ENCODE measurements at regions not wholly inside any gene's neighbourhood (a gene's known extent, or its start where the extent isn't known, plus 50 kb on each side); places are given as distances from the start of the nearest gene placed in this dataset.
A peak's percentile ranks its signal among the peaks of the same experiment; 100 is the strongest.

DNA sequence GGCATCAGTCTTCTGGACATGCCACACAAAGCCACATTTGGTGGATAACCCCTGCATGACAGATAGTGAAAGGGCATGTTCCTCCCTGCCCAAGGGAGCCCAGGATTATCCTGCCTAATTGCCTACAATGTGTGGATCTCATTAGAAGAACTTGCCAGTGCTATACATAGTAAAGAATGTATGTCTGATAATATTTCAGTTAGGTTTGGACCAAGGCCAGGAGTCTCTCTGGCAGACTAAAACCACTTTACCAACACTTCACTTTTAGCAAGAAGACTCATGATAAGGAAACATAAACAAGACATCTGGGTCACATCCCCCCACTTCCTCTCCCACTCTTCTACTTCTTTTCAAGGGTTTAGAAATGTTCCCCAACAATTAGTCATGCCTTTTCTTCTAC is 196.7 kb downstream of the MTERF1 start (continued):
- TF ChIP-seq ATF1 (CRISPR knock-in tag; IDR thresholded peaks at IDR 0.05) (no peak), ATF1 (tag; IDR thresholded peaks at IDR 0.05) (no peak), IFI16 (CRISPR knock-in tag; IDR thresholded peaks at IDR 0.05) (no peak), ZNF165 (CRISPR knock-in tag; IDR thresholded peaks at IDR 0.05; ENCODE audit: borderline replicate concordance) (no peak), MAZ (CRISPR knock-in tag; conservative IDR thresholded peaks at IDR 0.05 in 1 of 2, IDR thresholded peaks at IDR 0.05 in 1 of 2) (0 out of 4 replicates have a peak, but pooled peaks have one; percentile 19 to 25), PHTF2 (CRISPR knock-in tag; IDR thresholded peaks at IDR 0.05) (no peak), TCF3 (CRISPR knock-in tag; IDR thresholded peaks at IDR 0.05) (no peak), NR2C2 (CRISPR knock-in tag; IDR thresholded peaks at IDR 0.05) (no peak), NR2C2 (tag; IDR thresholded peaks at IDR 0.05) (no peak), ERF (CRISPR knock-in tag; IDR thresholded peaks at IDR 0.05) (no peak), SLC30A9 (CRISPR knock-in tag; IDR thresholded peaks at IDR 0.05) (no peak), GATAD2A (IDR thresholded peaks at IDR 0.05) (no peak), HDAC2 (IDR thresholded peaks at IDR 0.05) (no peak), ZNF507 (tag; conservative IDR thresholded peaks at IDR 0.05) (no peak), MCM7 (IDR thresholded peaks at IDR 0.05) (no peak), RBM34 (IDR thresholded peaks at IDR 0.05; ENCODE audit: borderline replicate concordance, insufficient read depth, low read length) (no peak), ZBTB7A (IDR thresholded peaks at IDR 0.05; ENCODE audit: borderline replicate concordance, control insufficient read depth, low read depth, low read length) (no peak), MED1 (CRISPR knock-in tag; IDR thresholded peaks at IDR 0.05; ENCODE audit: borderline replicate concordance) (no peak), TAF7 (tag; IDR thresholded peaks at IDR 0.05) (no peak), ZNF699 (CRISPR knock-in tag; IDR thresholded peaks at IDR 0.05; ENCODE audit: insufficient replicate concordance) (no peak), GABPB1 (CRISPR knock-in tag; IDR thresholded peaks at IDR 0.05) (no peak), ZEB2 (IDR thresholded peaks at IDR 0.05) (no peak), ZNF75A (CRISPR knock-in tag; IDR thresholded peaks at IDR 0.05) (no peak)
- TF ChIP-seq, protein P1, sequence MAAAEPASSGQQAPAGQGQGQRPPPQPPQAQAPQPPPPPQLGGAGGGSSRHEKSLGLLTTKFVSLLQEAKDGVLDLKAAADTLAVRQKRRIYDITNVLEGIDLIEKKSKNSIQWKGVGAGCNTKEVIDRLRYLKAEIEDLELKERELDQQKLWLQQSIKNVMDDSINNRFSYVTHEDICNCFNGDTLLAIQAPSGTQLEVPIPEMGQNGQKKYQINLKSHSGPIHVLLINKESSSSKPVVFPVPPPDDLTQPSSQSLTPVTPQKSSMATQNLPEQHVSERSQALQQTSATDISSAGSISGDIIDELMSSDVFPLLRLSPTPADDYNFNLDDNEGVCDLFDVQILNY (CRISPR knock-in tag; IDR thresholded peaks at IDR 0.05): no peak
- TF ChIP-seq, protein P2, sequence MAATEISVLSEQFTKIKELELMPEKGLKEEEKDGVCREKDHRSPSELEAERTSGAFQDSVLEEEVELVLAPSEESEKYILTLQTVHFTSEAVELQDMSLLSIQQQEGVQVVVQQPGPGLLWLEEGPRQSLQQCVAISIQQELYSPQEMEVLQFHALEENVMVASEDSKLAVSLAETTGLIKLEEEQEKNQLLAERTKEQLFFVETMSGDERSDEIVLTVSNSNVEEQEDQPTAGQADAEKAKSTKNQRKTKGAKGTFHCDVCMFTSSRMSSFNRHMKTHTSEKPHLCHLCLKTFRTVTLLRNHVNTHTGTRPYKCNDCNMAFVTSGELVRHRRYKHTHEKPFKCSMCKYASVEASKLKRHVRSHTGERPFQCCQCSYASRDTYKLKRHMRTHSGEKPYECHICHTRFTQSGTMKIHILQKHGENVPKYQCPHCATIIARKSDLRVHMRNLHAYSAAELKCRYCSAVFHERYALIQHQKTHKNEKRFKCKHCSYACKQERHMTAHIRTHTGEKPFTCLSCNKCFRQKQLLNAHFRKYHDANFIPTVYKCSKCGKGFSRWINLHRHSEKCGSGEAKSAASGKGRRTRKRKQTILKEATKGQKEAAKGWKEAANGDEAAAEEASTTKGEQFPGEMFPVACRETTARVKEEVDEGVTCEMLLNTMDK (IDR thresholded peaks at IDR 0.05; ENCODE audit: borderline replicate concordance, insufficient read depth, low read depth, low read length, poor library complexity, severe bottlenecking): no peak
- TF ChIP-seq, protein P3, sequence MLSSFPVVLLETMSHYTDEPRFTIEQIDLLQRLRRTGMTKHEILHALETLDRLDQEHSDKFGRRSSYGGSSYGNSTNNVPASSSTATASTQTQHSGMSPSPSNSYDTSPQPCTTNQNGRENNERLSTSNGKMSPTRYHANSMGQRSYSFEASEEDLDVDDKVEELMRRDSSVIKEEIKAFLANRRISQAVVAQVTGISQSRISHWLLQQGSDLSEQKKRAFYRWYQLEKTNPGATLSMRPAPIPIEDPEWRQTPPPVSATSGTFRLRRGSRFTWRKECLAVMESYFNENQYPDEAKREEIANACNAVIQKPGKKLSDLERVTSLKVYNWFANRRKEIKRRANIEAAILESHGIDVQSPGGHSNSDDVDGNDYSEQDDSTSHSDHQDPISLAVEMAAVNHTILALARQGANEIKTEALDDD (IDR thresholded peaks at IDR 0.05): peak; percentile 84
- TF ChIP-seq, protein P4, sequence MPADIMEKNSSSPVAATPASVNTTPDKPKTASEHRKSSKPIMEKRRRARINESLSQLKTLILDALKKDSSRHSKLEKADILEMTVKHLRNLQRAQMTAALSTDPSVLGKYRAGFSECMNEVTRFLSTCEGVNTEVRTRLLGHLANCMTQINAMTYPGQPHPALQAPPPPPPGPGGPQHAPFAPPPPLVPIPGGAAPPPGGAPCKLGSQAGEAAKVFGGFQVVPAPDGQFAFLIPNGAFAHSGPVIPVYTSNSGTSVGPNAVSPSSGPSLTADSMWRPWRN (IDR thresholded peaks at IDR 0.05; ENCODE audit: low read depth): no peak
- TF ChIP-seq, protein P5, sequence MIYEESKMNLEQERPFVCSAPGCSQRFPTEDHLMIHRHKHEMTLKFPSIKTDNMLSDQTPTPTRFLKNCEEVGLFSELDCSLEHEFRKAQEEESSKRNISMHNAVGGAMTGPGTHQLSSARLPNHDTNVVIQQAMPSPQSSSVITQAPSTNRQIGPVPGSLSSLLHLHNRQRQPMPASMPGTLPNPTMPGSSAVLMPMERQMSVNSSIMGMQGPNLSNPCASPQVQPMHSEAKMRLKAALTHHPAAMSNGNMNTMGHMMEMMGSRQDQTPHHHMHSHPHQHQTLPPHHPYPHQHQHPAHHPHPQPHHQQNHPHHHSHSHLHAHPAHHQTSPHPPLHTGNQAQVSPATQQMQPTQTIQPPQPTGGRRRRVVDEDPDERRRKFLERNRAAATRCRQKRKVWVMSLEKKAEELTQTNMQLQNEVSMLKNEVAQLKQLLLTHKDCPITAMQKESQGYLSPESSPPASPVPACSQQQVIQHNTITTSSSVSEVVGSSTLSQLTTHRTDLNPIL (CRISPR knock-in tag; IDR thresholded peaks at IDR 0.05): no peak
